HG03460 (cell line): ENCODE measurements at regions not wholly inside any gene's neighbourhood (a gene's known extent, or its start where the extent isn't known, plus 50 kb on each side); places are given as distances from the start of the nearest gene placed in this dataset.
A peak's percentile ranks its signal among the peaks of the same experiment; 100 is the strongest.

Source experiments
- ATAC-seq: cut with Tn5 transposase; IDR thresholded peaks from one replicate; pipeline ENCODE4 v1.9.1; 2021; ENCODE audit not compliant: unreplicated experiment

GRCh38 chr1:59046730-59047157, 250.2 kb upstream of the FGGY start:
- peak; percentile 92 for ATAC-seq

DNA sequence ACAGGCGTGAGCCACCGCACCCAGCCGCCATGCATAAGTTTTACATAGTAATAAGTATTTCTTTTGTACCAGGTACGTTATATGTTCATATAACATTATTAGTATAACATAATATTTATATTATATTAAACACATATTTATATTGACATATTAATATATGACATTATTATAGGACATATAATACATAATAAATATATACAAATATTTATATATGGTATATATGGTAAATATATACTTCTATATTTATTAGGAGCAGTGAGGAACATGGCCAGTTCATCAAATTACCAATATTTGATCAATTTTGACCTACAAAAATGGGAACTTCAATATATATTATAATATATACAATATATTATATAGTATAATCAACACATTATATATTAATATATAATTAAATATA, 245.9 kb upstream of the FGGY start:
- ATAC-seq: no peak

DNA sequence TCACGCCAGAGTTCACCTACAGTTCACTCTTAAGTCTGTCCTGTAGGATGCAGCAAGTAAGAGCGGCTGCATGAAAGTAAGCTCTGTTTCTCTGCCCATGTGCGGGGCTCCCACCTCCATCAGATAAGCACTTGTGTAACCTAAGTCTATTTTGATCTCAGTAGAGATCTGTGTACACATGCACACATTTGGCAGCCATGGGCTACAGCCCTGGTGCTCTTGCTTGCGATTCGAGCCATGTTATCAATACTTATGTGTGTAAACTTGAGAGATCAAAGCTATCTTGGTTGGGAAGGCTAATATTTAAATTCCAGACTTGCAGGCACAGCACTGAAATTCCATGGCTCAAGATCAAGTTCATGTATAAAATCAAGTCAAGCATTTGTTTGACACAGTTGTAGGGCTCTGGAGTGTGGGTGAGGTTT, 244.7 kb upstream of the FGGY start:
- no peak for ATAC-seq

GRCh38 chr1:59054172-59054571, 242.7 kb upstream of the FGGY start:
- ATAC-seq: no peak

DNA sequence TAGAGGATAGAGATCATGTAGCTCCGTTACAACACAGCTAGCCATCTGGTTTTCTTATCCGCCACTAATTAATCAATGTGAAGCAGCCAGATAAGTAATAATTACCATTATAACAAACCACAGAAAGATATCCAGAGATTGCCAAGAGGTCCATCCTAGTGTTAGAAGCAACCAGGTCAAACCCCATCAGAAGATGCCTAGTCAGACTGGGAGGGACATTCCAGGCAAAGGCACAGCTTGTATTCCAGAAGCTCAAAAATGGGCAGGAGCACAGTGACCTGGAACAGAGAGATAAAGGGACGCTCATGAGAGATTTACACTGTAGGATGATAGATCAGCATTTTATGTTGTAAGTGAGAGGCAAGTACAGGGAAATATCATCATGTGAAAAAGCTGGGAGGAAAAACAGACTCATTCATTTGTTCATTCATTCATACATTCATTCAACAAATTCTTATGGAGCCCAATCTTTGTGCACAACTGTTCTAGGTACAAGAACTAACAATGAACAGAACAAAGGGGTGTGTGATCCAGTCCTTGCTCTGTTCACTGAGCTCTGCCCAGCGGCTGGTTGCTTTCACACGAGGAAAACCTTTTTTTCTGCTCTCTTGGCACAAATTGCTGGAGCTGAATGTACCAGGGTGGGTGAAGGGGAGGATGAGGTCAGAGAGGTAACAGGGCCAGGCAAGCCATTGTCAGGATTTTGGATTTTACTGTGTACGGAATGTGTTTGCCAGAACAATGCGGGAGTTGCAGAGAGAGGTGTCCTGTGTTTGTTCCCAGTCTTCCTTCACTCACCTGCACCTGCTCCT, 240.8 kb upstream of the FGGY start:
- ATAC-seq: no peak

DNA sequence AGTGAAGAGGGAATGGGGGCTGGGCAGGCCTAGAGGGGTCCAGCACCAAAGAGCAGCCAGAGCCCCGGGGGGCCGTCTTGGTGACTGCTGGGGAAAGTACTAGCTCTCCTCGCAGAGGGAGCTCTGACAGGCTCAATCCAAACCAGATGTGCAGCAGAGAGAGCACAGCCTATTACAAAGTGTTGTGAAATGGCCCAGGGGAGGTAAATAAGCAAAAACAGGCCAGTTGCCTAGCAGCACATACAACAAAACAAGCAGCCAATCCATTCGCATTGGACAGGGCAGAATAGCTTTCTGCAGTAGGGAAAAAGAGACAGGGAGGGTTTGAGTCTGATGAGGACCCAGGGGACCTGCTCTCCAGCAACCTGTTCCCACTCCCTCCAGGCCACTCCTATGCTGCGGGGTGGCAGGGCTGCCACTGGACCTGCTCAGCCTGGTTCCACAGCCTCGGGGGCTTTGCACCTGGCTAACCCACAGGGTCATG, 239.6 kb upstream of the FGGY start:
- ATAC-seq: no peak

GRCh38 chr1:59057796-59058195, 239.1 kb upstream of the FGGY start:
- ATAC-seq: no peak

DNA sequence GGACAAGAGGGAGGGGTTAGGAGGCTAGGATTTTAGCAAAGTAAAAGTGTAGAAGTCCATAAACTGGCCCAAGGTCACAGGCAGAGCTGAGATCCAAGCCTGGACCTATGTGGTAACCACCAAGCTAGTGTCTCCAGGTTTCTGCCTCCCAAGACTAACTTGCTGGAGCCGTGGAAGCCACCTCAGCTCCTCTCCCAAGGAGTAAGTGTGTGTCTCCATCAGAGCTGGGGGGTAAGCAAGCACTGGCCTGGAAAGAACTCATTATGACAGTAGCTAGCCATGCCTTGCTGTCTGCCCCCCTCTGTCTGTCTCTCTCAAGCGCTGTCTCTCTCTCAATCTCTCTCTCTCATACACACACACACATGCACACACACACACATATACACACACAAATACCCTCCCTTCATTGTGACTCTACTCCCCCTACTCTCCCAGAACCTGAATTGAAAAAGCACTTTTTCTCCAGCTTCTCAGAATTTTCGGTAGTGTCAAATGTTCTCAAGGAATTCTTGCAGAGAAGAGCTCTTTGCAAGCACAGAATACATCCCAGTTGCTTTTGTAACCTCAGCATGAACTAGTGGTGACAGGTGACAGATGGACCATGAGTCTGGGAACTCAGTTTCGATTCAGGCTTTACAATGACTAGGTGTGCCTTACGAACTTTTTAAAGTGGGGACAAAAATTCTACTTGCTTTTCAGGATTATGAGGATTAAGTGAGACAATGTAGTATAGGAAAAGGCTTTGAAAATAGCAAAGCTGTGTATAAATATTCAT, 238.0 kb upstream of the FGGY start:
- ATAC-seq: no peak

DNA sequence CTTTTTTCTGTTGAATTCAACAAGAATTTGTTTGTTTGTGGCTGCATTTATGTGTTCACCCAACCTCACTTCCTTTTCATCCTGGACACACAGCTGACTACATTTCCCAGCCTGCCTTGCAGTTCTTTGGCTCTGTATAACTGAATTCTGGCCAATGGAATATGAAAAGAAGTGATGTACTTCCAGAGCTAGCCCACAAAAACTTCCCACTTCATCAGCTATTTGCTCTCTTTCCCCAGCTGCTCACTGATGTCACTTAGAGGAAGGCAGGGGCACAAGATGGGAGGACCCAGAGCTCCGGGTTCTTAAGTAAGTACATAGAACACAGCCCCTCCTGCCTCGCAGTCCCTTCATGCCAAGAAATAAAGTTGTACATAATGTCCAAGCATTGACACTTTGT, 235.0 kb upstream of the FGGY start:
- ATAC-seq: no peak

GRCh38 chr1:59062743-59063142, 234.2 kb upstream of the FGGY start:
- no peak for ATAC-seq

DNA sequence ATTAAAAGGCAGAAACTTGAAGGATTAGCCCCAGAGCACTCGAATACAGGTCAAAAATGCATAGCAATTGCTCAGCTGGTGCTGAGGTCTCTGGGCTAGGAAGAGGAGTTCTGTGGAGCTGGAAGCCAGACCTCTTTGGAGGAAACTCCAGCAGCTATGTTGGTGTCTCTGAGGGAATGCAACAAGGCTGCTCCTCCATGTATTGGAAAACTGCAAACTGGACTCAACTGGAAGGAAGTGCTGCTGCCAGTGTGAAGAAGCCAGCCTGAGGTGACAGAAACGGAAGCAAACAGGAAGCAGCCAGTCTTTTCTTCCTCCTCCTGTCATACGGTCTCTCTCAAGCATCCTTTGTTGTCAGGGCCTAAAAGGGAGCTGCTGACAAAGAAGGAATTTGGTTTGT, 233.4 kb upstream of the FGGY start:
- no peak for ATAC-seq

- ATAC-seq: no peak
These were observed 232.3 kb upstream of the FGGY start for GRCh38 chr1:59064592-59064991.

DNA sequence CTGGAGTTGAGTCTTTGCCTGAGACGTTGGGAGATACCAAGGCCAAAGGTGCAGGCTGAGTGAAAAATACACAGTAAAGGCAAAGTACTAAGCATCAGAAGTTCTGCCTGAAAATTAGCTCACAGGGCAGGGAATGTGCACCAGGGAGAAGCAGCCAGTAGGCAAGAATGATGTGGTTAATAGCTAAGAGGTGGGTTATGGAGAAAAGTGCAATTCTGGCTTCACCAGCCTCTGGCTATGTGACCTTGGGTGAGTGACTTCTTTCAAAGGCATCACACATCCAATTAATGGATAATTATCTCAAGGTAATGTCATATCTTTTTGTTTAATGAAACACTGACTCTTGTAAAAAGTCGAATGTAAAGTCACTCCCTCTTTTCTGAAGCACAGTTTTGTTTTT, 230.7 kb upstream of the FGGY start:
- ATAC-seq: no peak

DNA sequence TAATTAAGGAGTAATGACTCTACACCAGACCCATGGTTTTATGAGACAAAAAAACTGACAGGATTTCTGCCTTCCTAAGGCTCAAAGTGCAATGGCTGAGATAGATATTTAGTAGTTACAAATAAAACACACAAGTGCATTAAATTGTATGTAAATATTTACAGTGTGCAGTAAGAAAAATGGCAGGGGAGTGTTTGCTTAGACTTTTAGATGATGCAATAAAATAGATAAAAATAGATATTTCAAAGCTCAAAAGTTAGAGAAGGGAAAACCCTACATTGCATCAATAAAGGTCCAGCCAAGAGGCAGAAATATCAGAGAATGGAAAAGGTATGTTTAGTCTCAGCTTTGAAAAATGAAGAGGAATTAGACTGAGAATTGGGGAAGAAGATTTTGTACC, 226.3 kb upstream of the FGGY start:
- ATAC-seq: no peak

DNA sequence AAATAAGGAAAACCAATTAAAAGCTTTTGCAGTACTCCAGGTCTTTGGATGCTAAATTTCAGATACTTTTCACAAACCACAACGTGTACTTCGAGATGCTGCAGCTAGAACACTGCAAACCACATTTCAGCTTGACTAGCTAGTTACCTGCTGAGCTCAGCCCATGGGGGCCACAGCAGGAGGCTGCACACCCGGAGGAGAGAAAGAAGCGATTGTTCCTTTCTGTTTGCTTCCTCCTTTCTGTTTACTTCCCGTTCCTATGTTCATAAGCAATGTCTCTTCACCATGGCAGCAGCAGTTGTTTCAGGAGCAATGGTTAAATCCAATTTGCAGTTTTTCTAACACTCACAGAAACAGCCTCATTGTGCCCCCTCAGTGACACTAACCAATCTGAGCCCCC, 225.6 kb upstream of the FGGY start:
- ATAC-seq: no peak

DNA sequence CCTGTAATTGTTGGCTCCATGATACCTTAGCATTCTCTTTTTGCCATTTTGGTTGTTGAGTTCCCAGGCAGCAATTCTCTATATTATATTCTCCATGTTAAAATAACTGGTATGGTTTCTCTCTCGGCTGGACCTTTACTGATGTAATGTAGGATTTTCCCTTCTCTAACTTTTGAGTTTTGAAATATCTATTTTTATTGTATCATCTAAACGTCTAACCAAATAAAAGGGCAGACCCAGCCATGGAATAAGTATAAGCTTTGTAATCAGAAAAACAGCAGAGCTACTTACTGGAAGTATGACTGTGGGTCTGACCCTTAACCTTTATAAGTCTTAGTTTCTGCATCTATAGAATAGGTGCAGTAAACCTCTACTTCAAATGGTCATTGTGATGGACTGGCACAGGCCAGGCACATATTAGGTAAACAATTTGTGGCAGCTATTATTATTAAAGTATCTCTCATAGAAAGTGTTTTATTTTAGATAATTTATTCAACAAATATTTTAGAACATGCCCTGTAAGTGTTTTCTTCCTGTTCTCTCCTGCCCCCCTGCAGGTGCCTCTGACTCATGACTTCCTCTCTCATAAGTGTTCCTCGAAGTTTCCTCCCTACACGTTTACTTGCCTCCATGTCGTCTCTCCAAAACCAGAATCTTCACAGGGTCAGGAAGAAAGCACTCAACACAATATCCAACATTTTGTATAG, 224.9 kb upstream of the FGGY start:
- ATAC-seq: no peak

- ATAC-seq: no peak
These were observed 224.3 kb upstream of the FGGY start for GRCh38 chr1:59072583-59072947.

GRCh38 chr1:59074598-59074997, 222.3 kb upstream of the FGGY start:
- no peak for ATAC-seq

- ATAC-seq: no peak
These were observed 221.9 kb upstream of the FGGY start for GRCh38 chr1:59075021-59075420.

GRCh38 chr1:59076612-59077011, 220.3 kb upstream of the FGGY start:
- no peak for ATAC-seq

DNA sequence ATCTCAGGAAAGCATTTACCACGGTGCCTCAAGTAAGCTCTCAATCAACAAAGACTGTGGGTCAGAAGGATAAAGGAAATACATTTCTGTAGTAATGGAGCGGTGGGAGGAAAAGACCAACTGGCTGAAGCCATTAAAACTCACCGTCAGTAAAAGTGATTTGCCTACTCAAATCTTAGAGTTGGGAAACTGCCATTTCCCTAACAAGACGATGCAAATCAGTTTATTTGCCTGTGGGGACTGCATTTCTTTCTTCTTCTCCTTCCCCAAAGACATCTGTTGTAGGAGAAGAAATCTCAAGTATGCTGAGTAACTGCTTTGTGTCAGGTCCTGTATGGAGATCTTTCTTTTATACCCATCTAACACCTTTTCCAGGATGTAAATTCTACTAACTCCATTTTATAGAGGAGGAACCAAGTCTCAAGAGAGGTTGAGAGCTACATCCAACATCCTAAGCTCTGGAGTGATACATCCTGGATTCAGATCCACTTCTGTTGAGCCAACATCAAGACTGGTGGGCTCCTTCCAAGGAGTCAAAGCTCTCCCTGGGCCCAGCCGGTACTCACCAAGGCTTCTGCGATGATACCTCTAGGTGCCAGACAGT, 219.3 kb upstream of the FGGY start:
- ATAC-seq: no peak
